Mesenchymal stem cell (in vitro differentiated cells and primary cell): ENCODE measurements at regions not wholly inside any gene's neighbourhood (a gene's known extent, or its start where the extent isn't known, plus 50 kb on each side); places are given as distances from the start of the nearest gene placed in this dataset.

Source experiments
- DNase-seq: peaks from one replicate; pipeline ENCODE4 v3.0.0-alpha.2; 2013
- H2AFZ ChIP-seq: one replicate; pipeline ENCODE4 v1.6.1; 2013; ENCODE audit warnings: low read depth, mild to moderate bottlenecking, control low read depth, inconsistent platforms, low read length, moderate library complexity
- H2AK5ac ChIP-seq: 2 replicates; pipeline ENCODE4 v1.6.1; 2013; ENCODE audit warnings: low read length, moderate library complexity, mild to moderate bottlenecking, inconsistent platforms; ENCODE audit not compliant: severe bottlenecking
- H2BK120ac ChIP-seq: one replicate; pipeline ENCODE4 v1.6.1; 2013; ENCODE audit warnings: low read depth, mild to moderate bottlenecking, inconsistent platforms, low read length, moderate library complexity
- H2BK12ac ChIP-seq, 2 experiments: one replicate each; pipeline ENCODE4 v1.6.1; 2013; ENCODE audit warnings: inconsistent platforms in 2 of 2, low read length in 2 of 2, mild to moderate bottlenecking in 2 of 2, moderate library complexity in 2 of 2, control low read depth in 1 of 2
- H2BK15ac ChIP-seq: one replicate; pipeline ENCODE4 v1.6.1; 2013; ENCODE audit warnings: mild to moderate bottlenecking, low read depth, inconsistent platforms; ENCODE audit not compliant: poor library complexity, severe bottlenecking
- H2BK5ac ChIP-seq: 2 replicates; pipeline ENCODE4 v1.6.1; 2013; ENCODE audit warnings: low read depth, mild to moderate bottlenecking, low read length, control low read depth, inconsistent platforms; ENCODE audit not compliant: poor library complexity, severe bottlenecking
- H3K14ac ChIP-seq, 2 experiments: one replicate each; pipeline ENCODE4 v1.6.1; 2013; ENCODE audit warnings: inconsistent platforms in 2 of 2, low read length in 2 of 2, control low read depth in 1 of 2, mild to moderate bottlenecking in 1 of 2, moderate library complexity in 1 of 2
- H3K18ac ChIP-seq, 2 experiments: one replicate each; pipeline ENCODE4 v1.6.1; 2013; ENCODE audit warnings: inconsistent platforms in 2 of 2, low read length in 2 of 2, control low read depth in 1 of 2, low read depth in 1 of 2, mild to moderate bottlenecking in 1 of 2
- H3K23ac ChIP-seq, 2 experiments: one replicate each; pipeline ENCODE4 v1.6.1; 2013; ENCODE audit warnings: inconsistent platforms in 2 of 2, low read length in 2 of 2, mild to moderate bottlenecking in 2 of 2, moderate library complexity in 2 of 2, control low read depth in 1 of 2
- H3K27ac ChIP-seq: 2 replicates; pipeline ENCODE4 v1.5.1; 2013; ENCODE audit warnings: mild to moderate bottlenecking, moderate library complexity, low read length, control low read depth, inconsistent platforms; ENCODE audit not compliant: poor library complexity, severe bottlenecking
- H3K27me3 ChIP-seq, 2 experiments: 2 replicates each; pipeline versions ENCODE4 v1.6.1 to v1.7.0; 2013; ENCODE audit warnings: low read length in 2 of 2, mild to moderate bottlenecking in 2 of 2, moderate library complexity in 2 of 2, control low read depth in 1 of 2, inconsistent platforms in 1 of 2; ENCODE audit not compliant: control insufficient read depth in 1 of 2, insufficient read depth in 1 of 2
- H3K36me3 ChIP-seq, 2 experiments: 2 replicates each; pipeline versions ENCODE4 v1.6.1 to v1.7.0; 2013; ENCODE audit warnings: low read length in 2 of 2, control low read depth in 1 of 2, inconsistent platforms in 1 of 2, low read depth in 1 of 2, mild to moderate bottlenecking in 1 of 2; ENCODE audit not compliant: insufficient read depth in 2 of 2, control insufficient read depth in 1 of 2
- H3K4ac ChIP-seq, 2 experiments: one replicate each; pipeline ENCODE4 v1.6.1; 2013; ENCODE audit warnings: inconsistent platforms in 2 of 2, low read length in 2 of 2, mild to moderate bottlenecking in 2 of 2, moderate library complexity in 2 of 2, control low read depth in 1 of 2, low read depth in 1 of 2
- H3K4me1 ChIP-seq: 2 replicates; pipeline ENCODE4 v1.6.1; 2013; ENCODE audit warnings: low read depth, low read length, control low read depth; ENCODE audit not compliant: control insufficient read depth, insufficient read depth
- H3K4me2 ChIP-seq: 2 replicates; pipeline ENCODE4 v1.6.1; 2013; ENCODE audit warnings: low read length, mild to moderate bottlenecking, inconsistent platforms; ENCODE audit not compliant: poor library complexity, severe bottlenecking
- H3K4me3 ChIP-seq, 2 experiments: 2 replicates each; pipeline versions ENCODE4 v1.5.1 to v1.7.0; 2013; ENCODE audit warnings: low read length in 2 of 2, mild to moderate bottlenecking in 2 of 2, control low read depth in 1 of 2, low read depth in 1 of 2; ENCODE audit not compliant: insufficient read depth in 1 of 2
- H3K79me1 ChIP-seq: replicated peaks from 2 replicates; pipeline ENCODE4 v1.6.1; 2013; ENCODE audit warnings: mild to moderate bottlenecking, control low read depth, low read length, inconsistent platforms; ENCODE audit not compliant: poor library complexity, severe bottlenecking
- H3K9ac ChIP-seq: 2 replicates; pipeline ENCODE4 v1.7.0; 2013; ENCODE audit warnings: mild to moderate bottlenecking, low read length, moderate library complexity
- H3K9me3 ChIP-seq: 2 replicates; pipeline ENCODE4 v1.7.0; 2013; ENCODE audit warnings: mild to moderate bottlenecking, low read length; ENCODE audit not compliant: control insufficient read depth
- H4K8ac ChIP-seq: one replicate; pipeline ENCODE4 v1.6.1; 2013; ENCODE audit warnings: inconsistent platforms, mild to moderate bottlenecking, low read length, moderate library complexity
- H4K91ac ChIP-seq: one replicate; pipeline ENCODE4 v1.6.1; 2013; ENCODE audit warnings: mild to moderate bottlenecking, low read length, inconsistent platforms
- WGBS: methylation state at CpG from one replicate; pipeline ENCODE4 v1.1.7; 2013; ENCODE audit warnings: mixed read lengths; 5-methylcytosine and 5-hydroxymethylcytosine counted together

GRCh38 chr4:104905546-104905945, 241.1 kb upstream of the TET2 start:
- no peak overlapping the region for H3K18ac ChIP-seq
- DNase-seq = no peak
- no peak overlapping the region for H3K4me3 ChIP-seq
- no peak overlapping the region for H3K4ac ChIP-seq
- H4K8ac ChIP-seq = no peak overlapping the region
- H3K4me1 ChIP-seq = no peaks in the 10 kb centered on the region
- no peak overlapping the region for H2AK5ac ChIP-seq
- H3K9me3 ChIP-seq = no peaks in the 10 kb centered on the region
- H2AFZ ChIP-seq = no peak overlapping the region
- no peaks in the 10 kb centered on the region for H3K36me3 ChIP-seq
- no peak overlapping the region for H2BK15ac ChIP-seq
- no peaks in the 10 kb centered on the region for H3K79me1 ChIP-seq
- H3K23ac ChIP-seq = no peak overlapping the region
- no peaks in the 10 kb centered on the region for H3K27me3 ChIP-seq
- no peak overlapping the region for H2BK120ac ChIP-seq
- no peak overlapping the region for H2BK12ac ChIP-seq
- H3K27ac ChIP-seq = no peak overlapping the region
- H2BK5ac ChIP-seq = no peak overlapping the region
- no peak overlapping the region for H4K91ac ChIP-seq
- no CpG with 5 or more reads among the region's 1 CpG for WGBS
- no peak overlapping the region for H3K4me2 ChIP-seq
- H3K9ac ChIP-seq = no peak overlapping the region
- H3K14ac ChIP-seq = no peak overlapping the region

GRCh38 chr4:104906276-104906675, 240.4 kb upstream of the TET2 start:
- H2AFZ ChIP-seq = no peak overlapping the region
- H3K4me1 ChIP-seq = no peaks in the 10 kb centered on the region

DNA sequence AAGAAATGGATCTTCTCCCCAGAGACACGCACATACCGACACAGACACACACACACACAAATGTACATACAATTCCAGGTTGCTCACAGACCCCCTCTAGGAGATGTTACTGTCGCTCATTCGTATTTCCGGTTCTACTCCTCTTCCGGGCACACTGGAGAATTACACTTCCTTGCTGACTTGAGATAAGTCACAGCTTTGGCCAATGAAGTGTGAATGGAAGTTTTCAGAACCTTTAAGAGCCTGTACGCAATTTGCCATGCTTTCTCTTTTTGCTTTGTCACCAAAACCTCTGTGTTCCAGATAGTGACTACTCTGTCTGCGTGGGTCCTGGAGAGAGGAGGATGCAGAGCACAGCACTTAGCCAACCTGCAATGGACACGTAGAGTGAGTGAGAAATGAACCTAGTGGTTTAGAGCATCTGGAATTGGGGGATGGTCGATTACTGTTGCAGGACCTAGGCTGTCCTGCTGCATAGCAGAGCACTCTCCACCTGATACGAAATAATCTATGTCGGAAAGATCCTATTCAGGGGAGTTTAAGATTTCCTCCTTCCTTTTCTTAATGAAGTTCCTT, 239.5 kb upstream of the TET2 start:
- no peak for DNase-seq
- Histone ChIP-seq H3K9ac (no peak overlapping the region), H3K18ac (peak overlapping the region in 1 of 2 experiments; percentile 5), H3K23ac (no peak overlapping the region), H3K4ac (no peak overlapping the region), H4K91ac (no peak overlapping the region), H2BK15ac (no peak overlapping the region), H3K36me3 (no peaks in the 10 kb centered on the region), H3K4me2 (no peak overlapping the region), H2AK5ac (no peak overlapping the region), H2AFZ (no peak overlapping the region), H3K4me3 (no peak overlapping the region), H3K27me3 (no peaks in the 10 kb centered on the region), H4K8ac (no peak overlapping the region), H3K79me1 (no peaks in the 10 kb centered on the region), H2BK5ac (no peak overlapping the region), H3K9me3 (no peaks in the 10 kb centered on the region), H2BK12ac (no peak overlapping the region), H3K4me1 (no peaks in the 10 kb centered on the region), H3K14ac (peak overlapping the region in 1 of 2 experiments; percentile 65), H2BK120ac (no peak overlapping the region), H3K27ac (no peak overlapping the region)
- WGBS = 73% methylated on average over 12 of the region's 12 CpGs

More at GRCh38 chr4:104906276-104906675, 240.4 kb upstream of the TET2 start:
- no peak overlapping the region for H2BK12ac ChIP-seq
- no peak overlapping the region for H3K4me2 ChIP-seq
- H3K4ac ChIP-seq = no peak overlapping the region
- no peak overlapping the region for H2BK5ac ChIP-seq
- no peaks in the 10 kb centered on the region for H3K79me1 ChIP-seq
- H3K27ac ChIP-seq = no peak overlapping the region
- H3K9me3 ChIP-seq = no peaks in the 10 kb centered on the region
- no peak overlapping the region for H4K91ac ChIP-seq
- H2AK5ac ChIP-seq = no peak overlapping the region
- no peak for DNase-seq
- H3K9ac ChIP-seq = no peak overlapping the region
- H3K14ac ChIP-seq = no peak overlapping the region
- no peak overlapping the region for H4K8ac ChIP-seq
- no peak overlapping the region for H2BK120ac ChIP-seq
- no peaks in the 10 kb centered on the region for H3K27me3 ChIP-seq
- no peak overlapping the region for H3K4me3 ChIP-seq
- no peak overlapping the region for H3K18ac ChIP-seq
- H3K23ac ChIP-seq = no peak overlapping the region
- no peak overlapping the region for H2BK15ac ChIP-seq
- 69% methylated on average over 2 of the region's 2 CpGs for WGBS
- no peaks in the 10 kb centered on the region for H3K36me3 ChIP-seq

DNA sequence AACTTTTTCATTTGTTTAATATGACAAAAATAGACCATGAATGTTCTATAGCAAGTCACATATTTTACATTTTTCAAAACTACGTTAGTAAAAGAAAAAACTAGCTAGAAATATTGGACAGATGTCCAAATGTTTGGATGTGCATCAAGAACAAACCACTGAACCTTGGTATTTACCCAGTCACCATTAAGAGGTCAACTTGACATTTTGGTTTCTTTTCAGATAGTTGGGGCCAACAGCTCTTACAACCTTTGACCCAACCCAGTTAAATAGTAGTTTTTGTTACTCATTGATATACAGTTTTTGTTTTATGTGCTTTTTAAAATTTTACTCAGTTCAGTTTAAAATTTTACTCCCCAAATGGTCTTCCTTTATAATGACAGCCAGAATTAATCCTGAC, 238.7 kb upstream of the TET2 start:
- Histone ChIP-seq H2BK15ac (no peak overlapping the region), H3K14ac (no peak overlapping the region), H2BK120ac (no peak overlapping the region), H3K18ac (no peak overlapping the region), H3K36me3 (no peaks in the 10 kb centered on the region), H2BK12ac (no peak overlapping the region), H3K9ac (no peak overlapping the region), H2AFZ (no peak overlapping the region), H3K4me2 (no peak overlapping the region), H3K4ac (no peak overlapping the region), H3K4me3 (no peak overlapping the region), H3K27ac (no peak overlapping the region), H3K23ac (no peak overlapping the region), H3K79me1 (no peaks in the 10 kb centered on the region), H2AK5ac (no peak overlapping the region), H3K4me1 (no peaks in the 10 kb centered on the region), H4K8ac (no peak overlapping the region), H3K9me3 (no peaks in the 10 kb centered on the region), H3K27me3 (no peaks in the 10 kb centered on the region), H2BK5ac (no peak overlapping the region), H4K91ac (no peak overlapping the region)
- no CpG with 5 or more reads among the region's 1 CpG for WGBS
- no peak for DNase-seq
